LoVo (cell line): ENCODE measurements at regions not wholly inside any gene's neighbourhood (a gene's known extent, or its start where the extent isn't known, plus 50 kb on each side); places are given as distances from the start of the nearest gene placed in this dataset.
A peak's percentile ranks its signal among the peaks of the same experiment; 100 is the strongest.
"Not testable (repeated sequence)": the region's sequence is repeated elsewhere in the genome, so short reads cannot be mapped to it uniquely, and the experiment has no call there.

Experiments used
- DNase-seq: peaks from one replicate; pipeline ENCODE4 v3.0.0-alpha.2; 2016; ENCODE audit warnings: low spot score

DNA sequence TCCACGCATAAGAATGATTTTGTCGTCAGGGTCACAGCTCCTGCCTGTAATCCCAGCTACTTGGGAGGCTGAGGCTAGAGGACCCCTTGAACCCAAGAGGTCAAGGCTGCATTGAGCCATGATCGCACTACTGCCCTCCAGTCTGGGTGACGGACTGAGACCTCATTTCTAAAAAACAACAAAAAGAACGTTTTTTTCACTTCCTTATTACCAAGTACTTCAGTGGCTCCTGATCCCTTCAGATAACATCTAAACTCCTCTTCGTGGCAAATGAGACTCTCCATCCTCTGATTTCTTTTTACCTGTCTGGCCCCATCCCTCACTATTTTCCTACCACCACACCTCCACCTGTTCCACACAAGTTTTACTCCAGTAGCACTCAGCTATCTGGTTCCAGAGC is 105.4 kb upstream of the TLK1 start:
- DNase-seq = no peak

DNA sequence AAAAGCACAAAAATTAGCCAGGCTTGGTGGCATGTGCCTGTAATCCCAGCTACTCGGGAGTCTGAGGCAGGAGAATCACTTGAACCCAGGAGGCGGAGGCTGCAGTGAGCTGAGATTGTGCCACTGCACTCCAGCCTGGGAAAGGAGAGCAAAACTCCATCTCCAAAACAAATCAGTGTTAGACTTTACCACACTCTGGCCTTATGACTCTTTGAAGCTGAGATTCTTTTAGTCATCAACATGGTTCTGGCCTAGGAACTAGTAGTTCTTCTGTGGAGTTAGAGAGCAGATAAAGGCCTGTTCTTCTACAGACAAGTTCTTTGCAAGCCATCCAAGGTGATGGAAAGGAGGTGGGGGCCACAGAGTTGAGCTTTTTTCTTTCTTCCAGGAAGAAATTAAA is 100.8 kb upstream of the TLK1 start:
- DNase-seq = not testable (repeated sequence)

- no peak for DNase-seq
These were observed 100.1 kb upstream of the TLK1 start for GRCh38 chr2:171260471-171261424.

DNA sequence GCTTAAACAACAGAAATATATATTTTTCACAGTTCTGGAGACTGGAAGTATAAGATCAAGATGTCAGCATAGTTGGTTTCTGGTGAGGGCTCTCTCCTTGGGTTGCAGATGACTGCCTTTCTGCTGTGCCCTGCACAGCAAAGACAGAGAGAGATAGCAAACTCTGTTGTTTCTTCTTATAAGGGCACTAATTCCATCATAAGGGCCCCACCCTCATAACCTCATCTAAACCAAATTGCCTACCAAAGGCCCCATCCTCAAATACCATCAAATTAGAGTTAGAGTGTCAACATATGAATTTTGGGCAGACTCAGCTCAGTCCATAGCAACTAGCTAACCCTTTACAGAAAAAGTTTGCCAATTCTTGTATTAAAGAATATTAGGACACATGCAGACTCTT is 94.0 kb upstream of the TLK1 start:
- DNase-seq = no peak

DNA sequence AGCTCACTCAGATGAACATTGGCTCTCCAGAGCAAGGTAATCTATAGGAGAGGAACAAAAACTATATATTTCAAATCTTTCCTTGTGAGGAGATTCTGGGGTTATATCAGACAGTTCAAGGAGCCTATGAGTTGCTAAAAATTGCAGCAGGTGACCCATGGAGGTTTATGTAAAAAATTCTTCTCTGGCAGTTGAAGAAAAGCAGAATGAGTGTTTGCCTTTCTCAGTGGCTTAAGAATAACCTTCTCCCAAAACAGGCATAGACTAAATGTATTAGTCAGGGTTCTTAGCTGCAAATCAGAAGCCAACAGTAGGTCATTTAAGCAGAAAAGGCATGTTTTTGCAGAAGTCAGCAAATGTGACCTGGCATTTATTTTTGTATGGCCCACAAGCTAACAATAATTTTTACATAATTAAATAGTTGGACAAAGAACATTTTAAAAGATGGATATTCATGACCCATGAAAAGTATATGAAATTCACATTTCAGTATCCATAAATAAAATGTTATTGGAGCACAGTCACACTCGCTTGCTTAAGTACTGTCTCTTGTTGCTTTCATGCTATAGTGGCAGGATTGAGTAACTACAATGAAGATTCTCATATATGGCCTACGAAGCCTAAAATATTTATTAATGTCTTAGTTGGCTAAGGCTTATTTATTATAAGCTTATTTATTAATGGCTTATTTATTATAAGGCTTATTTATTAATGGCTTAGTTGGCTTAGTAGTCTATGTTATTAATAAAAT is 93.4 kb upstream of the TLK1 start:
- DNase-seq = no peak

DNA sequence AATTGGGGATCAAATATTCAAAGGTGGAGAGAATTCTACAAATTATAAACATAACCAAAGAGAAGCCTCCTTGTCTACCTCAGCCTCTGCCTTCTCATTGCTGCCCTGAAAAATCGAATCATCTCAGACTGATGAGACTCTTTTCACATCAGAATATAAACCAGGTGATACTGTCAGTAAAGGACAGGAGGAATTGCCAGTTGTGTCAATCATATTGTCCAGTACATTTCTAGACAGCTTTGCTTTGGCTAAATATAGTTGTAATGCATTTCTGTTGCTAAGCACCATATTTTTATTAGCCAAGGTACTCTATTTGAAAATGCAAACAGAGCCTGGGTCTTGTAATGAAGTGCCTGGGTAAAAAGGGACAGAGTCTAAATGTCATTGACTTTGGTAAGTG is 92.6 kb upstream of the TLK1 start:
- DNase-seq = no peak

GRCh38 chr2:171249689-171250088 is 89.0 kb upstream of the TLK1 start:
- DNase-seq = no peak

- no peak for DNase-seq
These were observed 87.3 kb upstream of the TLK1 start for GRCh38 chr2:171247741-171248662.

DNA sequence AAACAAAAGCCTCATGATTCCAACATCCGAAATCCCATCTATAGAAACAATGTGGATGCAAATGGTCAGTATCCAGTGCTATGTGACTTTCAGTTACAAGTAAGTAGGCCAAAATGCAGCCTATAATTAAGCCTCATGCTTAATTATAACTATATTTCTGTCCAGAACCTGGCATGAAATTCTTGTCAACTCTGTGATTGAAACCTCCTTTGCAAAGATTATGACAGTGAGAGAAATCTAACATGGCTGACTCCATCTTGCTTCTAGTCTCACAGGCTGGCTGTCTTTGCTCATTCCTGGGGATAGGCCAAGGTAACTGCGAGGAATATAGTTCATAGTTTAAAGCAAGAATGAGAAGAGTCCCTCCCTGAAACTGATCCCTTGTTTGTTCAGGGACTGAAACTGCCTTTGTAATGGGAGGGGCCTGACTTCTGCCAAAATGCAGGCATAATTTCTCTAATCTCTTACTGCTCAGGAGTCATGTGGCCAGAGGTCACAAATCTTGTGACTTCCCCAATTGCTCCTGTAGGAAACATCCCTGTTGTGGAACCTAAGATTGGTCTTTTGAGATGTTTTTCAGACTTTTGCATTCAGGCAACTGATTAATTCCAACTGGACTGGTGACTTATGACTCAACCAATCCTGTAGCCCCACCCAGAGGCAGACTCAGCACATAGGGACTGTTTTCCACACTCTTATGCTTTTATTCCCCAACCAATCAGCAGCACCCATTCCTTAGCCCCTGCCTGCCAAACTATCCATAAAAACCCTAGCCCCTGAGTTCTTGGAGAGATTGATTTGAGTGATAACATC is 84.5 kb upstream of the TLK1 start:
- no peak for DNase-seq

- DNase-seq = no peak
These were observed 83.8 kb upstream of the TLK1 start for GRCh38 chr2:171244466-171244969.

DNA sequence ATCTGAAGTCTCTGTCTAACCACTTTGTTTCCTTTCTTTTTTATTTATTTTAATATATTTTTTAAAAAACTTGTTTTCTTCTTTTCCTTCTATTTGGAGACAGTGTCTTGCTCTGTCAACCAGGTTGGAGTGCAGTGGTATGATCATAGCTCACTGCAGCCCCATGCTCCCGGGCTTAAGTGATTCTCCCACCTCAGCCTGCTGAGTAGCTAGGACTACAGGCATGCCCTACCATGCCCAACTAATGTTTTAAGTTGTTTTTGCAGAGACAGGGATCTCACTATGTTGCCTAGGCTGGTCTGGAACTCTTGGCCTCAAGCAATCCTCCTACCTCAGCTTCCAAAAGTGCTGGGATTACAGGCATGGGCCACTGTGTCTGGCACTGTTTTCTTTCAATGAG is 81.1 kb upstream of the TLK1 start:
- no peak for DNase-seq

DNA sequence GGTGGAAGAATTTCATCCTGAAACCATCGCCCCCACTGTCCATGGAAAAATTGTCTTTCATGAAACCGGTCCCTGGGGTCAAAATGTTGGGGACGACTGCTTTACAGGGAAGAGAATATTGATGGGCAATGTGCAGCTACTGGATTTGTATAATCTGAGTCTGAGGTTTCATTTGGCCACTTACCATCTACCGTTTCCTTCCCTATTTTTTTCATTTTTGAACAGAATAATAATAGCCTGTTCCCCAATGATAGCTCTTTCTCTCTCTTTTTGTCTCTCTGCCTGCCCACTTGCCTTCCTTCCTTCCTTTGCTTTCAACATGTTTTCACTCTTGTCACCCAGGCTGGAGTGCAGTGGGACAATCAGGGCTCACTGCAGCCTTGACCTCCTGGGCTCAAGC is 78.3 kb upstream of the TLK1 start:
- DNase-seq = no peak

DNA sequence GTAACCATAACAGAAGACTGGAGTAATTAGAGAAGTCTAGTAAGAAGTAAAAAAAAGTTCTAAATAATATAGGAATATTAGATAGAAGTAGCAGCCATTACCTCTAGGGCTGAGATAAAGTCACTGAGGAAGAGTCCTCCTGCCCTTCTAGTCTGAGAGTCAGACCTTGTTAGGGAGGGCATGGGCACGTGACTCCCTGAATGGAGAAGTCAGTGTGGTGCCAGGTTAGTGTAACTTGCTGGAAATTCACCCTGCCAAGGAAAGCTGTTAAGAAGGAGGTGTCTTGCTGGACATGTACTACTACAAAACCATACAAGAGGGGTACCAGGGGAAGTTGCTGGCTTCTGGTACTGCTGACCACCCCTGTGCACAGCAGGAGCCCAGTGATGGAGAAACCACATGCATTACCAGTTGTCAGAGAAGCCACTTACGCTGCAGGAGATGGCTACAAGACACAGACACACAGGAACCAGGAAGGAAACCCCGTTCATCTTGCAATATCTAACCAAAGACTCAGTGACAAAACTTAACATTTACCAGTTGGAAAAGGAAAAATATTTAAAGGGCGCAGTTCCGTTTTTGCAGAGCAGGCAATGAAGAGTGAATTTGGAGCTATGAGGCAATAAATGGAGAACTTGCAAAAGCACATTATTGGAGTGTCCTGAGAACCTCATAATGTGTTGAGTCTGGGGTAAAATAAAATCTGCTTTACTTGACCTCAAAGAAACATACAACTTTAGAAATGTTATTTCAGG is 77.2 kb upstream of the TLK1 start:
- no peak for DNase-seq

DNA sequence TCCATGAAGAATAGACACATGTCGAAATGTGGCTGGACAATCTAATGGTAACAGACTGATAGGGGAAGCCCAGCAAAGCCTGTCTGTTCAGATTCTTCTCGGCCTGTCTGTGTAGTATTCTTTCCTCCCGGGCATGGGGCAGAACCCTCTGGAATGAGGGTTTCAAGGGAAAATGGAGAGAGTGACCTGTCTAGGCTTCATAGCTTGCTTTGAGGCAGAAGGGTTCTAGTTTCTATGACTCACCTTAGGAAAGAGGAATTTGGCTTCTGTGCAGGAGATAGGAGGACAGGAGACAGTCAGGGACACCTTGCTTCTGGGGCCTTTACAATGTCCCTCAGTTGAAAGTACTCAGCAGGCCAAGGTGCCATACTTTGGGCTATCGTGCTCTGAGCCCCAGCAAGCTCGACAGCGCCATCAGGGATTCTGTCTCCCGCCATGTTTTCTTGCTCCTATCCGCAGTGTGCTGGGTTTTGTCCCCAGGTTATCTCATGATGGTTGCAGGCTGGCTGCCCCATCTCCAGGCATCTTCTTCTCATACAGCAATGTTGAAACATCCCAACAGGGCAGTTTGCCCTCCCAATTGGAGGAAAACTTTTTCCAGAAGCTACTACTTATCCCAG is 74.7 kb upstream of the TLK1 start:
- DNase-seq = no peak

DNA sequence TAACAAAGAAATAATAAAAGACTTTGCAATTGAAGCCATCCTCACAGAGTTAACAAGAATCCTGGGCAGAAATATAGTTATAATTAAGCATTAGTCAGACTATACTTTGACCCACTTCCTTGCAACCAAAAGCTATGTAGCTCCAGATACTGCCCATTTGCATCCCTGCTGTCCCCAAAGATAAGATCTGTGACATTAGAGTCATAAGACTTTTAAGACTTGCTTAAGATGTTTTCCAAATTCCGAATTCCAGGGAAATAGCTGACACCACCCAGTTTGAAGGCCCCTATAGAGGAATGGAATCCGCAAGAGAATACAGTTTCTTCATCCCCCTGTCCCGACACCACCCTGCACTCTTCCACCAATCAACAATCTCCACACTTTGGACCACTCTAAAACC is 69.5 kb upstream of the TLK1 start:
- peak; percentile 1 for DNase-seq

DNA sequence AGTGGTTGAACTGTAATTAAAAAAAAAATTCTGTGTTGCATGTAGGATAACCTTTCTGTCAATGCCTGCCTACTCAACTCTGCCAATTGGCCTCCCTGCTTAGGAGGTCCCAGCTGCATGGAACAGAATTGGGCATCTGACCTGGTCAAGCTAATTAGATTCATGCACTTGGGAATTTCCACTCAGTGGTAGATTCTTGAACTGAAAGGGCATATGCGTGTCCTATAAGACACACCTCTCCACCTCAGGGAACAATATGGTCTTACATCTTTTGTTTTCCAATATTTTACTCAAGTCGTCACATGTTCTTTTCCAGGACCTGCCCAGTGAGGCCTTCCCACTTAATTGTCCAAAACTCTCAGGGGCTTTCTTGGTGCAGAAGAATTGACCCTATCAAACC is 68.1 kb upstream of the TLK1 start:
- no peak for DNase-seq

GRCh38 chr2:171227066-171227782 is 66.5 kb upstream of the TLK1 start:
- no peak for DNase-seq

DNA sequence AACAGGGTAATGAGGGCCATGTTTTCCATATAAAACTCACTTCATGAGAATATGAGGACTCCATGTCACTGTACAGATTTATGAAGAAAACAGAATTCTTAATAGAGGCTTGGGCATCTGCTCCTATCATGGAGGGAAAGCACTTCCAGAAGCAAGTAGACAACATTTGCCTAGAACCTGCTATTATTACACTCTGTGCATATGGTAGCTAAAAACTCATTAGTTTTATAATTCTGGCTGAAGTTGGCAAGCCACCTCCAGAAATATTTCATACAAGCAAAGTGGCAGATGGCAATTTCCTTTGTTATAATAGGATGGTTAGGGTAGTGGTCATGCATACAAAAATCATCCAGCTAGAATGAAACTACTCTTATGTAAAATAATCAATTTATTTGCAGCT is 65.8 kb upstream of the TLK1 start:
- DNase-seq = no peak

GRCh38 chr2:171225989-171226388 is 65.3 kb upstream of the TLK1 start:
- DNase-seq = no peak
